ENCODE measurements at regions not wholly inside any gene's neighbourhood (a gene's known extent, or its start where the extent isn't known, plus 50 kb on each side); places are given as distances from the start of the nearest gene placed in this dataset.

DNA sequence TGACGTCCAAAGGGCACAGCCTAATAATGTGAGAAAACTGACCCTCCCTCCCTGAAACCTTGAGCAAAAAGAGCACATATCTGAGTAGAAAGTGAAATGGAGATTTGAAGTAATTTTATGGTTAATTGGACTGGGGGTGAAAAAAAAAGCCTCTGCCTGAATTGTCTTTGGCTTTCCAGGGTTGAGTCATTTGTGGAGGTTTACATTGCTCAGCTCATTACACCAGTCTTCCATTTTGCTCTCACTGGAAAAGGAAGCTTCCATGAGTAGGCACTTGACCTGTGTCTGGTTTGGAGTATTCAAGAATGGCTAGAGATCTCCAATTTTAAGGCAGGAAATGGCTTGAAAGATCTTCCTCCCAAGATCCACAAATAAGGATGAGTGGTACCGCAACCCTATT, 273.9 kb downstream of the PDCD6IP start:
- DNase-seq: no peak
- no CpG with 5 or more reads among the region's 2 CpGs for WGBS (ENCODE audit: insufficient coverage)
- Histone ChIP-seq H3K4me2 (replicated peaks; ENCODE audit: low read depth, low read length, poor library complexity, severe bottlenecking) (no peak overlapping the region), H3K9ac (ENCODE audit: low read length) (no peak overlapping the region), H3K4me3 (ENCODE audit: control extremely low read depth in 1 of 5, extremely low read depth in 1 of 5, insufficient read depth in 1 of 5, low read depth in 2 of 5, low read length in 4 of 5) (no peak overlapping the region), H3K9me3 (ENCODE audit: control extremely low read depth in 1 of 3, control insufficient read depth in 2 of 3, insufficient read depth in 1 of 3, low read length in 2 of 3) (no peaks in the 10 kb centered on the region), H3K79me2 (ENCODE audit: control insufficient read depth, insufficient read depth, low read length) (no peaks in the 10 kb centered on the region), H3K27me3 (replicated peaks in 1 of 4; ENCODE audit: control extremely low read depth in 1 of 4, control insufficient read depth in 3 of 4, insufficient read depth in 4 of 4, low read length in 3 of 4) (no peaks in the 10 kb centered on the region), H3K4me1 (ENCODE audit: control insufficient read depth in 2 of 2, insufficient read depth in 2 of 2, low read length in 2 of 2) (peaks cover 4 to 7% of the 10 kb centered on the region in 2 donors), H4K20me1 (ENCODE audit: control insufficient read depth, insufficient read depth, low read length, poor library complexity, severe bottlenecking) (no peaks in the 10 kb centered on the region), H2AFZ (ENCODE audit: insufficient read depth, low read depth, low read length, poor library complexity, severe bottlenecking) (no peak overlapping the region), H3K36me3 (replicated peaks in 1 of 2; ENCODE audit: control extremely low read depth in 1 of 2, control insufficient read depth in 1 of 2, extremely low read depth in 1 of 2, insufficient read depth in 2 of 2, low read length in 1 of 2) (no peaks in the 10 kb centered on the region), H3K27ac (ENCODE audit: low read length in 2 of 2) (no peak overlapping the region)
- no peak for ATAC-seq (ENCODE audit: low read depth)
- intact Hi-C loops (cut with micrococcal nuclease): no loop called here
- H3K4me3 Mint-ChIP-seq: no peak overlapping the region
- POLR2A ChIA-PET: no interaction called here
- H3K9me3 Mint-ChIP-seq (ENCODE audit: insufficient read depth): no peaks in the 10 kb centered on the region
- TF ChIP-seq CTCF (IDR thresholded peaks at IDR 0.05) (no peak), EZH2 (IDR thresholded peaks at IDR 0.05; ENCODE audit: borderline replicate concordance, insufficient read depth, low read depth, low read length, poor library complexity, severe bottlenecking) (no peak)
- H3K27me3 Mint-ChIP-seq: no peaks in the 10 kb centered on the region
- CTCF ChIA-PET: no interaction called here
- H3K4me1 Mint-ChIP-seq: peaks cover 16% of the 10 kb centered on the region
- no peak overlapping the region for H3K27ac Mint-ChIP-seq

GRCh38 chr3:34073111-34073510, 274.7 kb downstream of the PDCD6IP start:
- Histone ChIP-seq H3K27ac (ENCODE audit: low read length in 2 of 2) (no peak overlapping the region), H3K9ac (ENCODE audit: low read length) (no peak overlapping the region), H3K27me3 (replicated peaks in 1 of 4; ENCODE audit: control extremely low read depth in 1 of 4, control insufficient read depth in 3 of 4, insufficient read depth in 4 of 4, low read length in 3 of 4) (no peaks in the 10 kb centered on the region), H3K4me2 (replicated peaks; ENCODE audit: low read depth, low read length, poor library complexity, severe bottlenecking) (no peak overlapping the region), H3K9me3 (ENCODE audit: control extremely low read depth in 1 of 3, control insufficient read depth in 2 of 3, insufficient read depth in 1 of 3, low read length in 2 of 3) (no peaks in the 10 kb centered on the region), H3K79me2 (ENCODE audit: control insufficient read depth, insufficient read depth, low read length) (no peaks in the 10 kb centered on the region), H3K4me3 (ENCODE audit: control extremely low read depth in 1 of 5, extremely low read depth in 1 of 5, insufficient read depth in 1 of 5, low read depth in 2 of 5, low read length in 4 of 5) (no peak overlapping the region), H2AFZ (ENCODE audit: insufficient read depth, low read depth, low read length, poor library complexity, severe bottlenecking) (peak overlapping the region; percentile 26), H3K36me3 (replicated peaks in 1 of 2; ENCODE audit: control extremely low read depth in 1 of 2, control insufficient read depth in 1 of 2, extremely low read depth in 1 of 2, insufficient read depth in 2 of 2, low read length in 1 of 2) (no peaks in the 10 kb centered on the region), H3K4me1 (ENCODE audit: control insufficient read depth in 2 of 2, insufficient read depth in 2 of 2, low read length in 2 of 2) (peaks cover 4 to 7% of the 10 kb centered on the region in 2 donors), H4K20me1 (ENCODE audit: control insufficient read depth, insufficient read depth, low read length, poor library complexity, severe bottlenecking) (no peaks in the 10 kb centered on the region)
- POLR2A ChIA-PET: no interaction called here
- intact Hi-C loops (cut with micrococcal nuclease): no loop called here
- Mint-ChIP-seq H3K4me1 (peaks cover 24% of the 10 kb centered on the region), H3K27ac (no peak overlapping the region), H3K27me3 (no peaks in the 10 kb centered on the region), H3K4me3 (no peak overlapping the region), H3K9me3 (ENCODE audit: insufficient read depth) (no peaks in the 10 kb centered on the region)
- DNase-seq (no peak), ATAC-seq (ENCODE audit: low read depth) (no peak)
- TF ChIP-seq EZH2 (IDR thresholded peaks at IDR 0.05; ENCODE audit: borderline replicate concordance, insufficient read depth, low read depth, low read length, poor library complexity, severe bottlenecking) (no peak), CTCF (IDR thresholded peaks at IDR 0.05) (no peak)
- CTCF ChIA-PET: no interaction called here
